ENCODE measurements at regions not wholly inside any gene's neighbourhood (a gene's known extent, or its start where the extent isn't known, plus 50 kb on each side); places are given as distances from the start of the nearest gene placed in this dataset.

GRCh38 chr21:38878379-38879179 is 72.8 kb downstream of the ETS2 start:
- intact Hi-C loops (cut with DNase I): no loop called here
- Histone ChIP-seq H3K9me3 (peaks cover 8% of the 10 kb centered on the region), H3K27me3 (no peaks in the 10 kb centered on the region), H3K4me1 (no peaks in the 10 kb centered on the region), H3K27ac (no peak overlapping the region), H3K36me3 (no peaks in the 10 kb centered on the region), H3K4me3 (no peak overlapping the region)
- ATAC-seq (no peak), DNase-seq (no peak)
- no peak for TF ChIP-seq CTCF (IDR thresholded peaks at IDR 0.05)

- Histone ChIP-seq H3K36me3 (no peaks in the 10 kb centered on the region), H3K27ac (no peak overlapping the region), H3K4me1 (no peaks in the 10 kb centered on the region), H3K4me3 (no peak overlapping the region), H3K9me3 (peaks cover 8% of the 10 kb centered on the region), H3K27me3 (no peaks in the 10 kb centered on the region)
- ATAC-seq (no peak), DNase-seq (no peak)
- TF ChIP-seq CTCF (IDR thresholded peaks at IDR 0.05): no peak
- intact Hi-C loops (cut with DNase I): no loop called here
These were observed 70.2 kb downstream of the ETS2 start for GRCh38 chr21:38875694-38876492.

Measured in upper lobe of right lung (tissue), 1 donor.